Endothelial cell of umbilical vein (primary cell): ENCODE measurements at regions not wholly inside any gene's neighbourhood (a gene's known extent, or its start where the extent isn't known, plus 50 kb on each side); places are given as distances from the start of the nearest gene placed in this dataset.

Source experiments
- BruUV-seq: library from RNA; stranded (reverse); fragments of 400-500 nt; replicated peaks from 2 replicates; lab custom pipeline; 2021; lab: Mats Ljungman, UMichigan
- CTCF ChIA-PET: fragments of 300-600, 350-600 bp; sonication (Branson Sonifier 250); formaldehyde crosslinking; loops from one replicate; lab custom pipeline; 2021; ENCODE audit warnings: antibody characterized with exemption, inconsistent platforms; lab: Charles Lee
- POLR2A ChIA-PET: fragments of 300-600, 350-600 bp; sonication (Branson Sonifier 250); formaldehyde crosslinking; loops from one replicate; lab custom pipeline; 2021; ENCODE audit warnings: antibody characterized with exemption, inconsistent platforms; lab: Charles Lee
- DNase-seq: peaks from one replicate; pipeline ENCODE4 v3.0.0-alpha.2; 2011; ENCODE audit warnings: low read depth, low spot score
- FAIRE-seq: peaks from 2 replicates; lab custom pipeline; 2011; peaks lifted over from hg19 to GRCh38; lab: Jason Lieb, UNC
- H2AFZ ChIP-seq: 2 replicates; pipeline ENCODE4 v1.6.0; 2012; ENCODE audit warnings: low read depth, low read length, control low read depth, inconsistent platforms
- H3K27ac ChIP-seq: 2 replicates; pipeline ENCODE4 v1.5.1; 2011; ENCODE audit warnings: low read depth, mild to moderate bottlenecking, control low read depth, low read length, moderate library complexity; ENCODE audit not compliant: insufficient read depth
- H3K27me3 ChIP-seq, 2 experiments: 2 replicates each; pipeline versions ENCODE4 v1.6.0 to v1.6.1; 2011; ENCODE audit warnings: low read length in 2 of 2, mixed read lengths in 1 of 2; ENCODE audit not compliant: control insufficient read depth in 2 of 2, insufficient read depth in 2 of 2
- H3K36me3 ChIP-seq, 2 experiments: 2 replicates in 1 of 2; 3 replicates in 1 of 2; pipeline ENCODE4 v1.5.1; 2011; ENCODE audit warnings: low read length in 2 of 2, mild to moderate bottlenecking in 1 of 2, moderate library complexity in 1 of 2; ENCODE audit not compliant: control insufficient read depth in 2 of 2, insufficient read depth in 2 of 2; ENCODE audit errors: extremely low read depth in 1 of 2
- H3K4me1 ChIP-seq: 3 replicates; pipeline ENCODE4 v1.5.1; 2011; ENCODE audit warnings: mild to moderate bottlenecking, low read length; ENCODE audit not compliant: control insufficient read depth, insufficient read depth; ENCODE audit errors: extremely low read depth
- H3K4me2 ChIP-seq: 2 replicates; pipeline ENCODE4 v1.6.1; 2011; ENCODE audit warnings: low read length, control low read depth, mixed read lengths; ENCODE audit not compliant: insufficient read depth
- H3K4me3 ChIP-seq, 3 experiments: fragments of 200-600 bp in 1 of 3; sonication (generic), shearing (Covaris generic) in 1 of 3; replicated peaks in 1 of 3; 2 replicates each; pipeline ENCODE4 v1.5.1; 2011 to 2016; ENCODE audit warnings: control low read depth in 3 of 3, low read length in 3 of 3, mild to moderate bottlenecking in 2 of 3, inconsistent platforms in 1 of 3, low read depth in 1 of 3, moderate library complexity in 1 of 3; ENCODE audit not compliant: insufficient read depth in 1 of 3
- H3K79me2 ChIP-seq: 2 replicates; pipeline ENCODE4 v1.6.0; 2012; ENCODE audit warnings: low read length, inconsistent platforms; ENCODE audit not compliant: control insufficient read depth, insufficient read depth
- H3K9ac ChIP-seq: replicated peaks from 2 replicates; pipeline ENCODE3; 2011; ENCODE audit warnings: low read length, control low read depth; ENCODE audit not compliant: insufficient read depth; ENCODE audit errors: extremely low read depth
- H3K9me1 ChIP-seq: replicated peaks from 3 replicates; pipeline ENCODE4 v1.6.0; 2011; ENCODE audit warnings: mild to moderate bottlenecking, low read length; ENCODE audit not compliant: control insufficient read depth, insufficient read depth; ENCODE audit errors: extremely low read depth
- H3K9me3 ChIP-seq: replicated peaks from 2 replicates; pipeline ENCODE4 v1.5.1; 2012; ENCODE audit warnings: low read length, inconsistent platforms; ENCODE audit not compliant: control insufficient read depth, insufficient read depth
- H4K20me1 ChIP-seq: replicated peaks from 2 replicates; pipeline ENCODE3; 2011; ENCODE audit warnings: mild to moderate bottlenecking, low read length; ENCODE audit not compliant: control insufficient read depth, insufficient read depth; ENCODE audit errors: extremely low read depth
- FOS ChIP-seq: IDR thresholded peaks from 2 replicates; pipeline ENCODE4 v1.6.1; 2011; ENCODE audit warnings: mild to moderate bottlenecking, low read length, moderate library complexity, borderline replicate concordance; ENCODE audit not compliant: insufficient read depth
- GATA2 ChIP-seq: IDR thresholded peaks from 2 replicates; pipeline ENCODE4 v1.7.0; 2011; ENCODE audit warnings: low read depth, mild to moderate bottlenecking, moderate library complexity, mixed read lengths, low read length; ENCODE audit not compliant: insufficient read length, insufficient read depth
- JUN ChIP-seq: IDR thresholded peaks from 2 replicates; pipeline ENCODE4 v1.6.1; 2011; ENCODE audit warnings: borderline replicate concordance, low read depth; ENCODE audit not compliant: insufficient read length, insufficient read depth
- MYC ChIP-seq: IDR thresholded peaks from one replicate; pipeline ENCODE4 v1.6.1; 2011; ENCODE audit warnings: mild to moderate bottlenecking, low read depth, low read length
- POLR2AphosphoS5 ChIP-seq: IDR thresholded peaks from 2 replicates; pipeline ENCODE4 v1.6.1; 2012; ENCODE audit warnings: low read depth, mild to moderate bottlenecking, control low read depth, low read length, moderate library complexity; ENCODE audit not compliant: insufficient read depth
- dilution Hi-C: fragments of 300-500 bp; cut with MboI; formaldehyde crosslinking; loops from one replicate; pipeline ENCODE4 v1.15.0; 2019; ENCODE audit warnings: low sequenced_read_pairs; ENCODE audit not compliant: extremely low pct_ligation_motif_present
- intact Hi-C: fragments of 100-400 bp; cut with micrococcal nuclease; formaldehyde crosslinking; loops from one replicate; pipeline ENCODE4 v1.10.0; 2022

DNA sequence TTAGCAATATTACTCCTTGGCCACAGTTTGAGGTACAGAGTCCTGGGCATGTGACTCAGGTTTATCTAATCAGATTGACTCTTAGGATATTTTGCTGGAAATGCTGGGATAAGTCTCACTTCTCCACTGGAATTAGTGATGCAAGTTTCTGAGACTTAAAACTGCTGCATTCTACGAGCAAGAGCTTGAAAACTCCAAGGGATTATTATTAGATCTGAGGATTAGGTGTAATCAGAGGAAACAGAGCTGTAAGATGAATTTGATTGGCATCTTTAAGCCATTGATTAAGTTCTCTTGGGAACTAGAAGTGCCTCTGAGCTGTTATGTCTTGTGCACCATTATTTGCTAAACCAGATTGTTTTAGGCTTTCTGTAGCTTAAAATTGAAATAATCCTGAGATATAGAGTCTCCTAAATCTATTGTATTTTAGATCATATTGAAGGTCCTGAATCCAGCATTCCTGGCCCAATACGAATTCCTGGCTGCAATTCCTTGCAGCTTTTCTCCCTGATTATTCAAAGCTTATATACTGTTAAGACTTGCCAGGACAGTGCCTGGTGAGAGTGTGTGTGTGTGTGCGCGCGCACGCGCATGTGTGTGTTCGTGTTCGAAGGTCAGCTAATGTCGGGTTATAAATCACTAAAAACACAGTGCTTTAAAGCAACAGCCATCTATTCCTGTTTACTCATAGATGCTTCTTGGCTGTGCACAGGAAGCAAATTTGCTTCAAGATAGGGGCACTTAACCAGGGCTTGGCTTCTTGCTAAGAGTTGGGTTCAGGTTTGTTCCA lies 735.1 kb downstream of the STIM2 start:
- intact Hi-C loops = no loop called here
- H3K27me3 ChIP-seq = no peaks in the 10 kb centered on the region
- TF ChIP-seq POLR2AphosphoS5 (no peak), JUN (no peak)
- H3K9ac ChIP-seq = no peak overlapping the region
- ChIA-PET POLR2A (no interaction called here), CTCF (no interaction called here)
- no peak for FAIRE-seq
- H3K4me3 ChIP-seq = no peak overlapping the region
- H3K36me3 ChIP-seq = no peaks in the 10 kb centered on the region
- no peaks in the 10 kb centered on the region for H3K9me1 ChIP-seq
- no peaks in the 10 kb centered on the region for H3K79me2 ChIP-seq
- H4K20me1 ChIP-seq = no peaks in the 10 kb centered on the region
- no peak overlapping the region for H3K27ac ChIP-seq
- H2AFZ ChIP-seq = no peak overlapping the region
- DNase-seq = no peak
- dilution Hi-C loops = no loop called here
- H3K9me3 ChIP-seq = peaks cover 2% of the 10 kb centered on the region
- H3K4me2 ChIP-seq = no peak overlapping the region
- H3K4me1 ChIP-seq = no peaks in the 10 kb centered on the region
- BruUV-seq = no TSS peak

DNA sequence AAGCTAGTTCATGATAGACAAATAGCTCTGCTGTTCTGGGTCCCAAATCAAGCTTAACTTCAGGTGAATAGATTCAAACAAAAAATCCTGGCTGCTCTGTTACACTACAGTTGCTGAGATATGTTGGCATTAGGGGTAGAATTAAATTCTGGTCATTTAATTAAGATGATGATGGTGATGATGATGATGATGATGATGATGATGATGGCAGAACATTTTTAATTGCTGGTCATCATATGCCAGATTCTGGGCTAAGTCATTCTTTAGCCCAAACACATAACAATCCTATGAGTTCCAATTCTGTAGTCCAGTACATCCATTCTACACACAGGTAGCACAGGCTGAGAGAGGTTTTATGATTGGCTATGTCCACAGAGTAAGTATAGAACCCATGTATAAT lies 741.5 kb downstream of the STIM2 start:
- POLR2A ChIA-PET = no interaction called here
- H4K20me1 ChIP-seq = no peaks in the 10 kb centered on the region
- DNase-seq = no peak
- no peak overlapping the region for H2AFZ ChIP-seq
- H3K79me2 ChIP-seq = no peaks in the 10 kb centered on the region
- no peak overlapping the region for H3K4me3 ChIP-seq
- H3K4me2 ChIP-seq = no peak overlapping the region
- TF ChIP-seq FOS = no peak
- TF ChIP-seq GATA2 = no peak
- no peak for TF ChIP-seq MYC
- BruUV-seq = no TSS peak
- FAIRE-seq = no peak
- no peak overlapping the region for H3K27ac ChIP-seq
- intact Hi-C loops = no loop called here
- no peak overlapping the region for H3K9ac ChIP-seq
- no peaks in the 10 kb centered on the region for H3K36me3 ChIP-seq
- no peaks in the 10 kb centered on the region for H3K27me3 ChIP-seq
- dilution Hi-C loops = no loop called here
- H3K9me3 ChIP-seq = no peaks in the 10 kb centered on the region
- H3K9me1 ChIP-seq = no peaks in the 10 kb centered on the region
- CTCF ChIA-PET = no interaction called here
- H3K4me1 ChIP-seq = no peaks in the 10 kb centered on the region
